H9 (cell line): ENCODE measurements at regions not wholly inside any gene's neighbourhood (a gene's known extent, or its start where the extent isn't known, plus 50 kb on each side); places are given as distances from the start of the nearest gene placed in this dataset.

Source experiments
- DNase-seq: peaks from one replicate; pipeline ENCODE4 v3.0.0-alpha.2; 2017
- H2AFZ ChIP-seq: one replicate; pipeline ENCODE4 v1.6.1; 2013; ENCODE audit warnings: mild to moderate bottlenecking, low read length, control low read depth, moderate library complexity
- H2AK5ac ChIP-seq: 2 replicates; pipeline ENCODE4 v1.6.1; 2013; ENCODE audit warnings: low read length, control low read depth, mixed read lengths; ENCODE audit not compliant: insufficient read length
- H2BK120ac ChIP-seq: one replicate; pipeline ENCODE4 v1.6.1; 2013; ENCODE audit warnings: low read depth, mild to moderate bottlenecking, low read length, control low read depth, inconsistent platforms; ENCODE audit not compliant: poor library complexity, severe bottlenecking
- H2BK12ac ChIP-seq: 2 replicates; pipeline ENCODE4 v1.6.1; 2013; ENCODE audit warnings: low read length, control low read depth, mixed read lengths, low read depth; ENCODE audit not compliant: insufficient read length
- H2BK15ac ChIP-seq: 2 replicates; pipeline ENCODE4 v1.6.1; 2013; ENCODE audit warnings: low read depth, low read length, control low read depth
- H2BK20ac ChIP-seq: one replicate; pipeline ENCODE4 v1.6.1; 2013; ENCODE audit warnings: low read depth, mild to moderate bottlenecking, low read length, control low read depth, inconsistent platforms; ENCODE audit not compliant: poor library complexity, severe bottlenecking
- H2BK5ac ChIP-seq: 2 replicates; pipeline ENCODE4 v1.6.1; 2013; ENCODE audit warnings: low read length, control low read depth, mixed read lengths; ENCODE audit not compliant: insufficient read length
- H3K14ac ChIP-seq: 2 replicates; pipeline ENCODE4 v1.6.1; 2013; ENCODE audit warnings: low read length, control low read depth; ENCODE audit not compliant: insufficient read depth
- H3K18ac ChIP-seq: 2 replicates; pipeline ENCODE4 v1.6.1; 2013; ENCODE audit warnings: low read depth, mild to moderate bottlenecking, mixed read lengths, low read length, control low read depth; ENCODE audit not compliant: insufficient read length
- H3K23ac ChIP-seq: 2 replicates; pipeline ENCODE4 v1.6.1; 2013; ENCODE audit warnings: low read length, control low read depth, mixed read lengths, low read depth; ENCODE audit not compliant: insufficient read length
- H3K23me2 ChIP-seq: 2 replicates; pipeline ENCODE4 v1.6.1; 2013; ENCODE audit warnings: low read depth, mild to moderate bottlenecking, mixed read lengths, low read length, control low read depth; ENCODE audit not compliant: insufficient read length, poor library complexity, severe bottlenecking
- H3K27ac ChIP-seq: 2 replicates; pipeline ENCODE4 v1.5.1; 2013; ENCODE audit warnings: low read length, control low read depth, mixed read lengths, low read depth; ENCODE audit not compliant: insufficient read length
- H3K27me3 ChIP-seq: 2 replicates; pipeline ENCODE4 v1.6.1; 2013; ENCODE audit warnings: low read length, control low read depth, inconsistent platforms; ENCODE audit not compliant: insufficient read depth
- H3K4ac ChIP-seq: 2 replicates; pipeline ENCODE4 v1.6.1; 2013; ENCODE audit warnings: low read depth, mild to moderate bottlenecking, control low read depth, inconsistent platforms, low read length, moderate library complexity
- H3K4me1 ChIP-seq: 2 replicates; pipeline ENCODE4 v1.6.1; 2013; ENCODE audit warnings: low read length, control low read depth, inconsistent platforms; ENCODE audit not compliant: insufficient read depth
- H3K4me2 ChIP-seq: 2 replicates; pipeline ENCODE4 v1.6.1; 2013; ENCODE audit warnings: low read length, control low read depth, mixed read lengths; ENCODE audit not compliant: insufficient read length, insufficient read depth
- H3K56ac ChIP-seq: 2 replicates; pipeline ENCODE4 v1.6.1; 2013; ENCODE audit warnings: low read depth, mild to moderate bottlenecking, mixed read lengths, low read length, control low read depth; ENCODE audit not compliant: insufficient read length
- H3K79me1 ChIP-seq: 2 replicates; pipeline ENCODE4 v1.6.1; 2013; ENCODE audit warnings: low read depth, mild to moderate bottlenecking, moderate library complexity, low read length, control low read depth, inconsistent platforms; ENCODE audit not compliant: insufficient read depth, poor library complexity, severe bottlenecking
- H3K79me2 ChIP-seq: 2 replicates; pipeline ENCODE4 v1.6.1; 2013; ENCODE audit warnings: low read length, control low read depth, inconsistent platforms; ENCODE audit not compliant: insufficient read depth
- H3K9ac ChIP-seq: 2 replicates; pipeline ENCODE4 v1.6.1; 2013; ENCODE audit warnings: low read length, control low read depth, mixed read lengths; ENCODE audit not compliant: insufficient read length; ENCODE audit errors: extremely low read depth
- H3K9me3 ChIP-seq: one replicate; pipeline ENCODE4 v1.6.1; 2013; ENCODE audit warnings: low read depth, low read length, inconsistent platforms; ENCODE audit not compliant: control insufficient read depth
- H3T11ph ChIP-seq: one replicate; pipeline ENCODE4 v1.6.1; 2013; ENCODE audit warnings: mild to moderate bottlenecking, low read length, control low read depth, inconsistent platforms
- H4K20me1 ChIP-seq: one replicate; pipeline ENCODE4 v1.6.1; 2013; ENCODE audit not compliant: control insufficient read depth, insufficient read length, insufficient read depth
- H4K5ac ChIP-seq: 2 replicates; pipeline ENCODE4 v1.6.1; 2013; ENCODE audit warnings: low read depth, mild to moderate bottlenecking, mixed read lengths, low read length, control low read depth; ENCODE audit not compliant: insufficient read length
- H4K8ac ChIP-seq: replicated peaks from 2 replicates; pipeline ENCODE4 v1.6.1; 2013; ENCODE audit warnings: low read length, control low read depth, mixed read lengths, low read depth; ENCODE audit not compliant: insufficient read length
- H4K91ac ChIP-seq: 2 replicates; pipeline ENCODE4 v1.6.1; 2013; ENCODE audit warnings: low read depth, mild to moderate bottlenecking, moderate library complexity, mixed read lengths, low read length, control low read depth; ENCODE audit not compliant: insufficient read length
- H3K27ac Mint-ChIP-seq, 3 experiments: 2 replicates in 2 of 3; 3 replicates in 1 of 3; pipeline ENCODE4 v1.8.0; 2020 to 2021; ENCODE audit warnings: mixed read lengths in 3 of 3, mild to moderate bottlenecking in 1 of 3, moderate library complexity in 1 of 3
- H3K27me3 Mint-ChIP-seq: 2 replicates; pipeline ENCODE4 v1.8.0; 2021; ENCODE audit warnings: low read depth, mild to moderate bottlenecking, moderate library complexity, mixed read lengths
- H3K36me3 Mint-ChIP-seq, 3 experiments: 2 replicates in 2 of 3; 3 replicates in 1 of 3; pipeline ENCODE4 v1.8.0; 2020 to 2021; ENCODE audit warnings: low read depth in 3 of 3, mixed read lengths in 3 of 3; ENCODE audit not compliant: insufficient read depth in 1 of 3
- H3K4me1 Mint-ChIP-seq, 2 experiments: 2 replicates each; pipeline ENCODE4 v1.8.0; 2020; ENCODE audit warnings: mixed read lengths in 2 of 2
- H3K4me3 Mint-ChIP-seq, 2 experiments: 2 replicates in 1 of 2; 3 replicates in 1 of 2; pipeline ENCODE4 v1.8.0; 2020 to 2021; ENCODE audit warnings: mild to moderate bottlenecking in 2 of 2, mixed read lengths in 2 of 2, moderate library complexity in 1 of 2
- H3K9me3 Mint-ChIP-seq, 2 experiments: 2 replicates in 1 of 2; 3 replicates in 1 of 2; pipeline ENCODE4 v1.8.0; 2020; ENCODE audit warnings: mild to moderate bottlenecking in 2 of 2, mixed read lengths in 2 of 2, moderate library complexity in 1 of 2
- CTCF ChIP-seq: fragments of 200-600 bp; sonication (generic); conservative IDR thresholded peaks from 3 replicates; pipeline ENCODE4 v1.8.0; 2021; ENCODE audit warnings: antibody characterized with exemption, mild to moderate bottlenecking
- WGBS: extraction: QIAGEN DNeasy Blood & Tissue Kit; methylation state at CpG from one replicate; pipeline ENCODE4 v1.1.7; 2013; ENCODE audit warnings: missing lambda C conversion rate, low lambda C conversion rate, mixed read lengths; ENCODE audit not compliant: insufficient read length; ENCODE audit errors: extremely low coverage; 5-methylcytosine and 5-hydroxymethylcytosine counted together

DNA sequence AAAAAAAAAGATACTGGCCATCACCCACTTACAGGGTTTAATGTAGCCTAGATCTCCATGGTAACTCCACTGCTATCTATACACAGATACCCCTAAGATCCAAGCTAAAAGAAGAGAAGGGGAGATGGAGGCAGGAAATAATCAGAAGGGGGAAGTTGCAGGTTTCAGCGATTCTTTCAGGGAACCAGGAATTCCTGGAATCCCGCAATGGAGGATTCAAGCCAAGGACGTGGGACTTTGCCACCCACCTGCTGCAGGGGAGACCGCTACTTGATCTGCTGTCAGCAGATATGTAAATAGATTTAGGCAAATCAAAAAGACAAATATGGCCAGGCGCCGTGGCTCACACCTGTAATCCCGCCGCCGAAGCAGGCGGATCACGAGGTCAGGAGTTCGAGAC lies 121.1 kb downstream of the AIPL1 start:
- no peak overlapping the region for H3K27ac ChIP-seq
- H2AFZ ChIP-seq: no peak overlapping the region
- no peak overlapping the region for H2BK5ac ChIP-seq
- TF ChIP-seq CTCF: no peak
- no peak overlapping the region for H2BK20ac ChIP-seq
- no peak for DNase-seq
- no peaks in the 10 kb centered on the region for H3K79me2 ChIP-seq
- H3K4me1 ChIP-seq: no peaks in the 10 kb centered on the region
- H2BK120ac ChIP-seq: no peak overlapping the region
- no CpG with 5 or more reads among the region's 12 CpGs for WGBS
- Mint-ChIP-seq H3K9me3 (no peaks in the 10 kb centered on the region; a peak in 1 of 5 replicates), H3K4me1 (peaks cover 4 to 7% of the 10 kb centered on the region in 2 experiments), H3K27ac (no peak overlapping the region), H3K36me3 (no peaks in the 10 kb centered on the region), H3K4me3 (no peak overlapping the region), H3K27me3 (peaks cover 6% of the 10 kb centered on the region)
- H4K8ac ChIP-seq: no peak overlapping the region
- H3K4ac ChIP-seq: no peak overlapping the region
- no peak overlapping the region for H2BK12ac ChIP-seq
- H3K9me3 ChIP-seq: no peaks in the 10 kb centered on the region
- no peaks in the 10 kb centered on the region for H3K79me1 ChIP-seq
- H3K23me2 ChIP-seq: no peaks in the 10 kb centered on the region
- H4K5ac ChIP-seq: no peak overlapping the region
- no peak overlapping the region for H4K91ac ChIP-seq
- H3K4me2 ChIP-seq: no peak overlapping the region
- no peaks in the 10 kb centered on the region for H4K20me1 ChIP-seq
- no peak overlapping the region for H3K14ac ChIP-seq
- H3K23ac ChIP-seq: no peak overlapping the region
- H3K9ac ChIP-seq: no peak overlapping the region
- H3T11ph ChIP-seq: no peak overlapping the region
- no peak overlapping the region for H3K56ac ChIP-seq
- no peak overlapping the region for H2AK5ac ChIP-seq
- no peak overlapping the region for H2BK15ac ChIP-seq
- no peak overlapping the region for H3K18ac ChIP-seq
- no peaks in the 10 kb centered on the region for H3K27me3 ChIP-seq
